ENCODE measurements at regions not wholly inside any gene's neighbourhood (a gene's known extent, or its start where the extent isn't known, plus 50 kb on each side); places are given as distances from the start of the nearest gene placed in this dataset.

GRCh38 chr2:8389431-8390108 lies 292.3 kb upstream of the ID2 start:
- no peak overlapping the region for H3K9ac ChIP-seq (ENCODE audit: low read length)
- H2AFZ ChIP-seq (ENCODE audit: low read depth, low read length, poor library complexity, severe bottlenecking), result no peak overlapping the region
- ATAC-seq (no peak), DNase-seq (ENCODE audit: low read depth, low spot score) (no peak)
- H3K27me3 ChIP-seq (ENCODE audit: insufficient read depth, low read length), result no peaks in the 10 kb centered on the region
- POLR2A ChIA-PET, result no interaction called here
- RAD21 ChIA-PET (ENCODE audit: low non-redundant PET in 1 of 2, low total read pairs in 2 of 2, uncharacterized antibody in 2 of 2, unreplicated experiment in 2 of 2), result no interaction called here
- no peak for TF ChIP-seq RAD21 (IDR thresholded peaks at IDR 0.05; ENCODE audit: low read depth)
- H4K20me1 ChIP-seq (ENCODE audit: insufficient read depth), result no peaks in the 10 kb centered on the region
- no peak overlapping the region for H3K27ac ChIP-seq (ENCODE audit: low read depth, low read length)
- H3K4me3 ChIP-seq (replicated peaks in 1 of 2; ENCODE audit: low read depth in 1 of 2, low read length in 2 of 2), result no peak overlapping the region
- no TSS peak for BruUV-seq (replicated peaks)
- H3K9me2 ChIP-seq (ENCODE audit: insufficient read depth), result no peaks in the 10 kb centered on the region
- no peaks in the 10 kb centered on the region for H3K9me3 ChIP-seq (ENCODE audit: control insufficient read depth in 1 of 2, insufficient read depth in 1 of 2, low read depth in 1 of 2, low read length in 2 of 2)
- CTCF ChIA-PET, result no interaction called here
- no peaks in the 10 kb centered on the region for H3K36me3 ChIP-seq (ENCODE audit: control insufficient read depth in 1 of 2, insufficient read depth in 2 of 2, low read length in 2 of 2)
- intact Hi-C loops (cut with micrococcal nuclease), result no loop called here
- H3K79me2 ChIP-seq (ENCODE audit: insufficient read depth, low read length), result no peaks in the 10 kb centered on the region
- 0 out of 4 replicates have a peak, but pooled peaks cover 0 to 3% of the 10 kb centered on the region in 2 experiments for H3K4me1 ChIP-seq (ENCODE audit: control insufficient read depth in 1 of 2, insufficient read depth in 2 of 2, low read length in 2 of 2)
- no peak overlapping the region for H3K4me2 ChIP-seq (ENCODE audit: low read length)

GRCh38 chr2:8391126-8391525 lies 290.7 kb upstream of the ID2 start:
- Histone ChIP-seq H3K4me1 (ENCODE audit: control insufficient read depth in 1 of 2, insufficient read depth in 2 of 2, low read length in 2 of 2) (0 out of 4 replicates have a peak, but pooled peaks cover 0 to 3% of the 10 kb centered on the region in 2 experiments), H4K20me1 (ENCODE audit: insufficient read depth) (no peaks in the 10 kb centered on the region), H3K9ac (ENCODE audit: low read length) (no peak overlapping the region), H3K36me3 (ENCODE audit: control insufficient read depth in 1 of 2, insufficient read depth in 2 of 2, low read length in 2 of 2) (no peaks in the 10 kb centered on the region), H3K4me2 (ENCODE audit: low read length) (no peak overlapping the region), H3K79me2 (ENCODE audit: insufficient read depth, low read length) (no peaks in the 10 kb centered on the region), H3K4me3 (replicated peaks in 1 of 2; ENCODE audit: low read depth in 1 of 2, low read length in 2 of 2) (no peak overlapping the region), H3K27me3 (ENCODE audit: insufficient read depth, low read length) (no peaks in the 10 kb centered on the region), H3K9me3 (ENCODE audit: control insufficient read depth in 1 of 2, insufficient read depth in 1 of 2, low read depth in 1 of 2, low read length in 2 of 2) (no peaks in the 10 kb centered on the region), H2AFZ (ENCODE audit: low read depth, low read length, poor library complexity, severe bottlenecking) (no peak overlapping the region), H3K9me2 (ENCODE audit: insufficient read depth) (no peaks in the 10 kb centered on the region), H3K27ac (ENCODE audit: low read depth, low read length) (no peak overlapping the region)
- ATAC-seq (no peak), DNase-seq (ENCODE audit: low read depth, low spot score) (no peak)
- intact Hi-C loops (cut with micrococcal nuclease), result no loop called here
- ChIA-PET RAD21 (ENCODE audit: low non-redundant PET in 1 of 2, low total read pairs in 2 of 2, uncharacterized antibody in 2 of 2, unreplicated experiment in 2 of 2) (no interaction called here), CTCF (no interaction called here), POLR2A (no interaction called here)
- BruUV-seq (replicated peaks), result no TSS peak
- no peak for TF ChIP-seq ZNF274 (IDR thresholded peaks at IDR 0.05; ENCODE audit: low read depth, low read length)

- BruUV-seq (replicated peaks), result no TSS peak
- TF ChIP-seq ELF1 (IDR thresholded peaks at IDR 0.05; ENCODE audit: borderline replicate concordance, low read depth) (no peak), ATF3 (IDR thresholded peaks at IDR 0.05) (no peak), EGR1 (IDR thresholded peaks at IDR 0.05; ENCODE audit: low read depth) (no peak), FOSL1 (IDR thresholded peaks at IDR 0.05; ENCODE audit: low read depth) (no peak), REST (IDR thresholded peaks at IDR 0.05; ENCODE audit: low read depth) (no peak), RAD21 (IDR thresholded peaks at IDR 0.05; ENCODE audit: low read depth) (no peak)
Measured at GRCh38 chr2:8391584-8391983, 290.3 kb upstream of the ID2 start.

More at GRCh38 chr2:8391584-8391983, 290.3 kb upstream of the ID2 start:
- ChIA-PET CTCF (no interaction called here), POLR2A (no interaction called here), RAD21 (ENCODE audit: low non-redundant PET in 1 of 2, low total read pairs in 2 of 2, uncharacterized antibody in 2 of 2, unreplicated experiment in 2 of 2) (no interaction called here)
- Histone ChIP-seq H2AFZ (ENCODE audit: low read depth, low read length, poor library complexity, severe bottlenecking) (no peak overlapping the region), H3K27ac (ENCODE audit: low read depth, low read length) (no peak overlapping the region), H3K9ac (ENCODE audit: low read length) (no peak overlapping the region), H4K20me1 (ENCODE audit: insufficient read depth) (no peaks in the 10 kb centered on the region), H3K4me3 (replicated peaks in 1 of 2; ENCODE audit: low read depth in 1 of 2, low read length in 2 of 2) (no peak overlapping the region), H3K4me1 (ENCODE audit: control insufficient read depth in 1 of 2, insufficient read depth in 2 of 2, low read length in 2 of 2) (0 out of 4 replicates have a peak, but pooled peaks cover 0 to 3% of the 10 kb centered on the region in 2 experiments), H3K27me3 (ENCODE audit: insufficient read depth, low read length) (no peaks in the 10 kb centered on the region), H3K9me2 (ENCODE audit: insufficient read depth) (no peaks in the 10 kb centered on the region), H3K36me3 (ENCODE audit: control insufficient read depth in 1 of 2, insufficient read depth in 2 of 2, low read length in 2 of 2) (no peaks in the 10 kb centered on the region), H3K4me2 (ENCODE audit: low read length) (no peak overlapping the region), H3K79me2 (ENCODE audit: insufficient read depth, low read length) (no peaks in the 10 kb centered on the region), H3K9me3 (ENCODE audit: control insufficient read depth in 1 of 2, insufficient read depth in 1 of 2, low read depth in 1 of 2, low read length in 2 of 2) (no peaks in the 10 kb centered on the region)
- intact Hi-C loops (cut with micrococcal nuclease), result no loop called here
- no peak for ATAC-seq
- no peak for DNase-seq (ENCODE audit: low read depth, low spot score)
